Endothelial cell of umbilical vein (primary cell): ENCODE measurements at regions not wholly inside any gene's neighbourhood (a gene's known extent, or its start where the extent isn't known, plus 50 kb on each side); places are given as distances from the start of the nearest gene placed in this dataset.

Experiments used
- BruUV-seq: library from RNA; stranded (reverse); fragments of 400-500 nt; replicated peaks from 2 replicates; lab custom pipeline; 2021; lab: Mats Ljungman, UMichigan
- CTCF ChIA-PET: fragments of 300-600, 350-600 bp; sonication (Branson Sonifier 250); formaldehyde crosslinking; loops from one replicate; lab custom pipeline; 2021; ENCODE audit warnings: antibody characterized with exemption, inconsistent platforms; lab: Charles Lee
- POLR2A ChIA-PET: fragments of 300-600, 350-600 bp; sonication (Branson Sonifier 250); formaldehyde crosslinking; loops from one replicate; lab custom pipeline; 2021; ENCODE audit warnings: antibody characterized with exemption, inconsistent platforms; lab: Charles Lee
- DNase-seq: peaks from one replicate; pipeline ENCODE4 v3.0.0-alpha.2; 2011; ENCODE audit warnings: low read depth, low spot score
- FAIRE-seq: peaks from 2 replicates; lab custom pipeline; 2011; peaks lifted over from hg19 to GRCh38; lab: Jason Lieb, UNC
- H2AFZ ChIP-seq: 2 replicates; pipeline ENCODE4 v1.6.0; 2012; ENCODE audit warnings: low read depth, low read length, control low read depth, inconsistent platforms
- H3K27ac ChIP-seq: 2 replicates; pipeline ENCODE4 v1.5.1; 2011; ENCODE audit warnings: low read depth, mild to moderate bottlenecking, control low read depth, low read length, moderate library complexity; ENCODE audit not compliant: insufficient read depth
- H3K27me3 ChIP-seq, 2 experiments: 2 replicates each; pipeline versions ENCODE4 v1.6.0 to v1.6.1; 2011; ENCODE audit warnings: low read length in 2 of 2, mixed read lengths in 1 of 2; ENCODE audit not compliant: control insufficient read depth in 2 of 2, insufficient read depth in 2 of 2
- H3K36me3 ChIP-seq, 2 experiments: 2 replicates in 1 of 2; 3 replicates in 1 of 2; pipeline ENCODE4 v1.5.1; 2011; ENCODE audit warnings: low read length in 2 of 2, mild to moderate bottlenecking in 1 of 2, moderate library complexity in 1 of 2; ENCODE audit not compliant: control insufficient read depth in 2 of 2, insufficient read depth in 2 of 2; ENCODE audit errors: extremely low read depth in 1 of 2
- H3K4me1 ChIP-seq: 3 replicates; pipeline ENCODE4 v1.5.1; 2011; ENCODE audit warnings: mild to moderate bottlenecking, low read length; ENCODE audit not compliant: control insufficient read depth, insufficient read depth; ENCODE audit errors: extremely low read depth
- H3K4me2 ChIP-seq: 2 replicates; pipeline ENCODE4 v1.6.1; 2011; ENCODE audit warnings: low read length, control low read depth, mixed read lengths; ENCODE audit not compliant: insufficient read depth
- H3K4me3 ChIP-seq, 3 experiments: fragments of 200-600 bp in 1 of 3; sonication (generic), shearing (Covaris generic) in 1 of 3; replicated peaks in 1 of 3; 2 replicates each; pipeline ENCODE4 v1.5.1; 2011 to 2016; ENCODE audit warnings: control low read depth in 3 of 3, low read length in 3 of 3, mild to moderate bottlenecking in 2 of 3, inconsistent platforms in 1 of 3, low read depth in 1 of 3, moderate library complexity in 1 of 3; ENCODE audit not compliant: insufficient read depth in 1 of 3
- H3K79me2 ChIP-seq: 2 replicates; pipeline ENCODE4 v1.6.0; 2012; ENCODE audit warnings: low read length, inconsistent platforms; ENCODE audit not compliant: control insufficient read depth, insufficient read depth
- H3K9ac ChIP-seq: replicated peaks from 2 replicates; pipeline ENCODE3; 2011; ENCODE audit warnings: low read length, control low read depth; ENCODE audit not compliant: insufficient read depth; ENCODE audit errors: extremely low read depth
- H3K9me1 ChIP-seq: replicated peaks from 3 replicates; pipeline ENCODE4 v1.6.0; 2011; ENCODE audit warnings: mild to moderate bottlenecking, low read length; ENCODE audit not compliant: control insufficient read depth, insufficient read depth; ENCODE audit errors: extremely low read depth
- H3K9me3 ChIP-seq: replicated peaks from 2 replicates; pipeline ENCODE4 v1.5.1; 2012; ENCODE audit warnings: low read length, inconsistent platforms; ENCODE audit not compliant: control insufficient read depth, insufficient read depth
- H4K20me1 ChIP-seq: replicated peaks from 2 replicates; pipeline ENCODE3; 2011; ENCODE audit warnings: mild to moderate bottlenecking, low read length; ENCODE audit not compliant: control insufficient read depth, insufficient read depth; ENCODE audit errors: extremely low read depth
- EZH2 ChIP-seq: IDR thresholded peaks from 2 replicates; pipeline ENCODE4 v1.6.1; 2012; ENCODE audit warnings: borderline replicate concordance, low read depth, mild to moderate bottlenecking, moderate library complexity, low read length, inconsistent platforms; ENCODE audit not compliant: severe bottlenecking
- FOS ChIP-seq: IDR thresholded peaks from 2 replicates; pipeline ENCODE4 v1.6.1; 2011; ENCODE audit warnings: mild to moderate bottlenecking, low read length, moderate library complexity, borderline replicate concordance; ENCODE audit not compliant: insufficient read depth
- GATA2 ChIP-seq: IDR thresholded peaks from 2 replicates; pipeline ENCODE4 v1.7.0; 2011; ENCODE audit warnings: low read depth, mild to moderate bottlenecking, moderate library complexity, mixed read lengths, low read length; ENCODE audit not compliant: insufficient read length, insufficient read depth
- JUN ChIP-seq: IDR thresholded peaks from 2 replicates; pipeline ENCODE4 v1.6.1; 2011; ENCODE audit warnings: borderline replicate concordance, low read depth; ENCODE audit not compliant: insufficient read length, insufficient read depth
- MYC ChIP-seq: IDR thresholded peaks from one replicate; pipeline ENCODE4 v1.6.1; 2011; ENCODE audit warnings: mild to moderate bottlenecking, low read depth, low read length
- POLR2A ChIP-seq: IDR thresholded peaks from 2 replicates; pipeline ENCODE4 v1.6.1; 2012; ENCODE audit warnings: low read depth, mild to moderate bottlenecking, control low read depth, low read length
- POLR2AphosphoS5 ChIP-seq: IDR thresholded peaks from 2 replicates; pipeline ENCODE4 v1.6.1; 2012; ENCODE audit warnings: low read depth, mild to moderate bottlenecking, control low read depth, low read length, moderate library complexity; ENCODE audit not compliant: insufficient read depth
- dilution Hi-C: fragments of 300-500 bp; cut with MboI; formaldehyde crosslinking; loops from one replicate; pipeline ENCODE4 v1.15.0; 2019; ENCODE audit warnings: low sequenced_read_pairs; ENCODE audit not compliant: extremely low pct_ligation_motif_present
- intact Hi-C: fragments of 100-400 bp; cut with micrococcal nuclease; formaldehyde crosslinking; loops from one replicate; pipeline ENCODE4 v1.10.0; 2022
- TF ChIP-seq, protein P1 (sequence below), 2 donors: IDR thresholded peaks; 1 replicate in 1 of 2; 2 replicates in 1 of 2; pipeline ENCODE4 v1.5.1; 2011; ENCODE audit warnings: low read length in 2 of 2, mild to moderate bottlenecking in 2 of 2, moderate library complexity in 2 of 2, control low read depth in 1 of 2, inconsistent platforms in 1 of 2, low read depth in 1 of 2; ENCODE audit not compliant: insufficient read depth in 1 of 2; ENCODE audit errors: extremely low read depth in 1 of 2
- TF ChIP-seq, protein P2 (sequence below): IDR thresholded peaks from 2 replicates; pipeline ENCODE4 v1.6.1; 2011; ENCODE audit not compliant: insufficient read depth, insufficient read length

DNA sequence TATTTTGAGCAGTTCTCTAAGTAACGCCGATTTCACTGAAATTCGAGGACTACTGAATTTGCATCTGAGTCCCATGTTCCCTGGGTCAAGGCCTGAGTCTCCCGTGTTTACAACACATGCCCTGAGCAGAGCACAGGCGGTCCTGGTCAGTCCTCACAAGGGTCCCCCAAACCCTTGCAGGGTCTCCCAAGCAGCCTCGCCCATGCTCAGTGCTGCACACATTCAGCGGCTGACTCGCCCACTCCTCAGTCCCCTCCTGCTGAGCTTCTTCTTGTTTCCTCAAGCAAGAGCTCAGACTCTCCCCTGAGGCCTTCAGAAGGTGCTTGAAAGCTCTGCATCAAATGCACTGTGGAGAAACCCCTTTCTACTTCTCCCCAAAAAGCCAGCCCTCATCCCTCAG is 114.6 kb downstream of the INHBB start:
- Histone ChIP-seq H3K27ac (no peak overlapping the region), H4K20me1 (no peaks in the 10 kb centered on the region), H3K9ac (no peak overlapping the region), H3K36me3 (no peaks in the 10 kb centered on the region), H3K4me1 (no peaks in the 10 kb centered on the region), H3K9me3 (no peaks in the 10 kb centered on the region), H2AFZ (no peak overlapping the region), H3K4me3 (no peak overlapping the region), H3K27me3 (peaks cover 2 to 3% of the 10 kb centered on the region in 2 experiments), H3K79me2 (no peaks in the 10 kb centered on the region), H3K4me2 (no peak overlapping the region), H3K9me1 (no peaks in the 10 kb centered on the region)
- TF ChIP-seq FOS (no peak), MYC (no peak), JUN (no peak), GATA2 (no peak), POLR2A (no peak), EZH2 (no peak), POLR2AphosphoS5 (no peak)
- TF ChIP-seq, protein P1, sequence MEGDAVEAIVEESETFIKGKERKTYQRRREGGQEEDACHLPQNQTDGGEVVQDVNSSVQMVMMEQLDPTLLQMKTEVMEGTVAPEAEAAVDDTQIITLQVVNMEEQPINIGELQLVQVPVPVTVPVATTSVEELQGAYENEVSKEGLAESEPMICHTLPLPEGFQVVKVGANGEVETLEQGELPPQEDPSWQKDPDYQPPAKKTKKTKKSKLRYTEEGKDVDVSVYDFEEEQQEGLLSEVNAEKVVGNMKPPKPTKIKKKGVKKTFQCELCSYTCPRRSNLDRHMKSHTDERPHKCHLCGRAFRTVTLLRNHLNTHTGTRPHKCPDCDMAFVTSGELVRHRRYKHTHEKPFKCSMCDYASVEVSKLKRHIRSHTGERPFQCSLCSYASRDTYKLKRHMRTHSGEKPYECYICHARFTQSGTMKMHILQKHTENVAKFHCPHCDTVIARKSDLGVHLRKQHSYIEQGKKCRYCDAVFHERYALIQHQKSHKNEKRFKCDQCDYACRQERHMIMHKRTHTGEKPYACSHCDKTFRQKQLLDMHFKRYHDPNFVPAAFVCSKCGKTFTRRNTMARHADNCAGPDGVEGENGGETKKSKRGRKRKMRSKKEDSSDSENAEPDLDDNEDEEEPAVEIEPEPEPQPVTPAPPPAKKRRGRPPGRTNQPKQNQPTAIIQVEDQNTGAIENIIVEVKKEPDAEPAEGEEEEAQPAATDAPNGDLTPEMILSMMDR (IDR thresholded peaks at IDR 0.05; ENCODE audit: extremely low read depth in 1 of 2, insufficient read depth in 1 of 2, low read depth in 1 of 2, low read length in 2 of 2): no peak
- TF ChIP-seq, protein P2, sequence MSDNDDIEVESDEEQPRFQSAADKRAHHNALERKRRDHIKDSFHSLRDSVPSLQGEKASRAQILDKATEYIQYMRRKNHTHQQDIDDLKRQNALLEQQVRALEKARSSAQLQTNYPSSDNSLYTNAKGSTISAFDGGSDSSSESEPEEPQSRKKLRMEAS: no peak
- BruUV-seq: no TSS peak
- CTCF ChIA-PET: interaction anchor here (1.4 kb wide), 1 partner anchor 221 kb away, joined by 3 read pairs; no protein-coding TSS in a partner anchor
- intact Hi-C loops (no loop called here), dilution Hi-C loops (no loop called here)
- FAIRE-seq (no peak), DNase-seq (no peak)
- POLR2A ChIA-PET: no interaction called here
